Smooth muscle cell (in vitro differentiated cells): ENCODE measurements at regions not wholly inside any gene's neighbourhood (a gene's known extent, or its start where the extent isn't known, plus 50 kb on each side); places are given as distances from the start of the nearest gene placed in this dataset.

Source experiments
- DNase-seq: peaks from one replicate; lab custom pipeline; 2025; ENCODE audit not compliant: unreplicated experiment; lab: John Stamatoyannopoulos, UW
- H2AFZ ChIP-seq: fragments of 200-600 bp; sonication (generic); 2 replicates; pipeline ENCODE4 v1.6.0; 2016; ENCODE audit warnings: antibody characterized with exemption, low read depth, mild to moderate bottlenecking
- H3F3A ChIP-seq: fragments of 200-600 bp; sonication (generic); 2 replicates; pipeline ENCODE4 v1.6.0; 2017; ENCODE audit warnings: antibody characterized with exemption, low read depth
- H3K27ac ChIP-seq: fragments of 200-600 bp; sonication (generic); 2 replicates; pipeline ENCODE4 v1.5.1; 2016; ENCODE audit warnings: low read depth, mild to moderate bottlenecking
- H3K27me3 ChIP-seq: fragments of 200-600 bp; sonication (generic); 2 replicates; pipeline ENCODE4 v1.6.1; 2016; ENCODE audit warnings: low read depth, mild to moderate bottlenecking
- H3K36me3 ChIP-seq: fragments of 200-600 bp; sonication (generic); 2 replicates; pipeline ENCODE4 v1.5.1; 2016; ENCODE audit warnings: low read depth
- H3K4me1 ChIP-seq: fragments of 200-600 bp; sonication (generic); 2 replicates; pipeline ENCODE4 v1.5.1; 2016; ENCODE audit warnings: low read depth
- H3K4me2 ChIP-seq: fragments of 200-600 bp; sonication (generic); 2 replicates; pipeline ENCODE4 v1.6.0; 2016; ENCODE audit warnings: mild to moderate bottlenecking
- H3K4me3 ChIP-seq: fragments of 200-600 bp; sonication (generic); 2 replicates; pipeline ENCODE4 v1.5.1; 2016; ENCODE audit warnings: mild to moderate bottlenecking
- H3K79me2 ChIP-seq: fragments of 200-600 bp; sonication (generic); 2 replicates; pipeline ENCODE4 v1.6.0; 2016; ENCODE audit warnings: low read depth, mild to moderate bottlenecking
- H3K9ac ChIP-seq: fragments of 200-600 bp; sonication (generic); 2 replicates; pipeline ENCODE4 v1.6.0; 2016; ENCODE audit warnings: low read depth
- H3K9me3 ChIP-seq: fragments of 200-600 bp; sonication (generic); replicated peaks from 2 replicates; pipeline ENCODE4 v1.5.1; 2016; ENCODE audit warnings: low read depth
- H4K20me1 ChIP-seq: fragments of 200-600 bp; sonication (generic); 2 replicates; pipeline ENCODE4 v1.6.0; 2016; ENCODE audit warnings: low read depth
- CTCF ChIP-seq: fragments of 200-600 bp; sonication (generic); IDR thresholded peaks from 2 replicates; pipeline ENCODE4 v1.5.1; 2017; ENCODE audit warnings: borderline replicate concordance, mild to moderate bottlenecking, antibody characterized with exemption; ENCODE audit not compliant: insufficient read depth, poor library complexity, severe bottlenecking
- WGBS: methylation state at CpG from one replicate; pipeline ENCODE4 v1.1.7; 2016; ENCODE audit warnings: low lambda C conversion rate; 5-methylcytosine and 5-hydroxymethylcytosine counted together

DNA sequence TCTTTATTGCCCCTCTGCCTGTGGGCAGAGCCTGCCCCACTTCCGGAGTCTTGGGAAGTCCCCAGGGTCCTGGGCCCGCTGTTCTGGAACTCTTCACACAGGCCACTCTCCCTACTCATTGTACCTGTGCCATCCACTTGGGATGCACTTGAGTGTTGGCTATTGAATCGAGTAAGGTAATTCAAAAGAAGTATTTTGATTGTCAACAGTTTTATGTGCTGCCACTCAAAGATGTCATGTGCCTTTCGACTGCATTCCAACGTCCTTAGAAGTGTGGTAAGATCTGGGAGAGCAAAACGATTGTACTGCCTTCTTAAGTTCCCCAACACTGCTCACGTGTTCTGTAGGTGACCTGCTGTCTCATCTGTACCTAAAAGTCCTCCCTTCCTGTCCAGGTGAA is 77.0 kb upstream of the SMIM21 start:
- TF ChIP-seq CTCF, result no peak
- H2AFZ ChIP-seq, result peak overlapping the region; percentile 77
- DNase-seq, result no peak
- peak overlapping the region; percentile 55 for H3K4me2 ChIP-seq
- H3K9me3 ChIP-seq, result no peaks in the 10 kb centered on the region
- H3K4me3 ChIP-seq, result no peak overlapping the region
- no peaks in the 10 kb centered on the region for H3K79me2 ChIP-seq
- peak overlapping the region; percentile 93 for H3K27ac ChIP-seq
- no peaks in the 10 kb centered on the region for H4K20me1 ChIP-seq
- no peaks in the 10 kb centered on the region for H3K27me3 ChIP-seq
- H3K9ac ChIP-seq, result no peak overlapping the region
- peaks cover 9% of the 10 kb centered on the region for H3K4me1 ChIP-seq
- H3F3A ChIP-seq, result peaks cover 21% of the 10 kb centered on the region
- no peaks in the 10 kb centered on the region for H3K36me3 ChIP-seq
- WGBS, result 66% methylated on average over 7 of the region's 7 CpGs

GRCh38 chr18:75503615-75504014 is 76.1 kb upstream of the SMIM21 start:
- H3K27me3 ChIP-seq, result no peaks in the 10 kb centered on the region
- no peaks in the 10 kb centered on the region for H3K36me3 ChIP-seq
- no peak for TF ChIP-seq CTCF
- H3K4me3 ChIP-seq, result no peak overlapping the region
- no peak overlapping the region for H3K9ac ChIP-seq
- H2AFZ ChIP-seq, result peak overlapping the region; percentile 77
- H3K4me2 ChIP-seq, result no peak overlapping the region
- H3K79me2 ChIP-seq, result no peaks in the 10 kb centered on the region
- H3K4me1 ChIP-seq, result peaks cover 9% of the 10 kb centered on the region
- no peaks in the 10 kb centered on the region for H3K9me3 ChIP-seq
- peak overlapping the region; percentile 93 for H3K27ac ChIP-seq
- DNase-seq, result no peak
- 77% methylated on average over 2 of the region's 2 CpGs for WGBS
- no peaks in the 10 kb centered on the region for H4K20me1 ChIP-seq
- peaks cover 29% of the 10 kb centered on the region for H3F3A ChIP-seq

DNA sequence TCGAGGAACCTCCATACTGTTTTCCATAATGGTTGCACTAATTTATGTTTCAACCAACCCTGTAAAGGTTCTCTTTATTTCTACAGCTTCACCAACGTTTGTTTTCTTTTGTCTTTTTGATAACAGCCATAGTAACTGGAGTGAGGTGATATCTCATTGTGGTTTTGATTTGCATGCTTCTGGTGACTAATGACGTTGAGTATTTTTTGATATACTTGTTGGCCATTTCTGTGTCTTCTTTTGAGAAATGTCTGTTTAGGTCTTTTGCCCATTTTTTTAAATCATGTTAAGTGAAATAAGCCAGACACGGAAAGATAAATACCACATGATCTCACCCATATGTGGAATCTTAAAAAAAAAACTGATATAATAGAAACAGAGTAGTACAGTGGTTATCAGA is 74.8 kb upstream of the SMIM21 start:
- H2AFZ ChIP-seq, result no peak overlapping the region
- peak overlapping the region; percentile 93 for H3K27ac ChIP-seq
- no peaks in the 10 kb centered on the region for H4K20me1 ChIP-seq
- TF ChIP-seq CTCF, result no peak
- H3K4me3 ChIP-seq, result no peak overlapping the region
- no peak for DNase-seq
- H3K9me3 ChIP-seq, result no peaks in the 10 kb centered on the region
- peak overlapping the region; percentile 67 for H3K9ac ChIP-seq
- no peaks in the 10 kb centered on the region for H3K27me3 ChIP-seq
- H3K4me1 ChIP-seq, result peaks cover 17% of the 10 kb centered on the region
- H3K79me2 ChIP-seq, result no peaks in the 10 kb centered on the region
- peak overlapping the region; percentile 2 for H3K4me2 ChIP-seq
- no peaks in the 10 kb centered on the region for H3K36me3 ChIP-seq
- 54% methylated on average over 4 of the region's 4 CpGs for WGBS
- H3F3A ChIP-seq, result peaks cover 36% of the 10 kb centered on the region

DNA sequence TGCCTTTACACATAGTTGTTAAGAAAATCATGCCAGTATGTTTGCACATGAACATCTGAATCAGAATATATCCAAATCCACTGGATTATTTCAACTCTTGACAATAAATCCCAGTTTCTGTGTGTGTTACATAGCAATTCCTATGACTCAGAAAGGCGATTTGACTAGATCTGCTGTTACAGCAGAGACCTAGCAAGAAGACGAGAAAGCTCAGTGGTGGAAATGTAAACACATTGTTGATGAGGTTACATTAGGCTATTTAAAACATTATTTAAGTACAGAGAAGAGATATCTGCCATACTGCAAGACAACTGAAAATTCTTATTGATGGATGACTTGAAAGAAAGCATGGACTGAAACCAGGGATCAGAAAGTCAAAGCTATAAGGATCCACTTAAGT is 73.0 kb upstream of the SMIM21 start:
- Histone ChIP-seq H3F3A (peaks cover 51% of the 10 kb centered on the region), H3K4me3 (no peak overlapping the region), H3K9me3 (no peaks in the 10 kb centered on the region), H3K4me2 (peak overlapping the region; percentile 59), H3K79me2 (no peaks in the 10 kb centered on the region), H3K4me1 (peaks cover 31% of the 10 kb centered on the region), H3K27ac (peak overlapping the region; percentile 93), H3K9ac (peak overlapping the region; percentile 33), H4K20me1 (no peaks in the 10 kb centered on the region), H3K27me3 (no peaks in the 10 kb centered on the region), H2AFZ (no peak overlapping the region), H3K36me3 (no peaks in the 10 kb centered on the region)
- DNase-seq, result no peak
- no peak for TF ChIP-seq CTCF
- 8% methylated on average over 2 of the region's 2 CpGs for WGBS
